Calu3 (cell line): ENCODE measurements at regions not wholly inside any gene's neighbourhood (a gene's known extent, or its start where the extent isn't known, plus 50 kb on each side); places are given as distances from the start of the nearest gene placed in this dataset.

Experiments
- BruUV-seq: library from RNA; stranded (reverse); fragments of 400-500 nt; replicated peaks from 2 replicates; lab custom pipeline; 2021; lab: Mats Ljungman, UMichigan
- CTCF ChIA-PET: fragments of 300-600 bp; sonication (Branson Sonifier 250); formaldehyde crosslinking; loops from one replicate; lab custom pipeline; 2022; ENCODE audit warnings: antibody characterized with exemption; lab: Charles Lee
- DNase-seq: peaks from one replicate; pipeline ENCODE4 v3.0.0; 2022
- H3K27ac Mint-ChIP-seq: one replicate; pipeline ENCODE4 v1.8.0; 2022; ENCODE audit warnings: mixed read lengths; ENCODE audit not compliant: unreplicated experiment
- H3K27me3 Mint-ChIP-seq: one replicate; pipeline ENCODE4 v1.8.0; 2022; ENCODE audit warnings: mixed read lengths; ENCODE audit not compliant: unreplicated experiment
- H3K36me3 Mint-ChIP-seq: one replicate; pipeline ENCODE4 v1.8.0; 2022; ENCODE audit warnings: mild to moderate bottlenecking, moderate library complexity, mixed read lengths; ENCODE audit not compliant: insufficient read depth, unreplicated experiment
- H3K4me1 Mint-ChIP-seq: one replicate; pipeline ENCODE4 v1.8.0; 2022; ENCODE audit warnings: mild to moderate bottlenecking, low read depth, mixed read lengths; ENCODE audit not compliant: unreplicated experiment
- H3K4me3 Mint-ChIP-seq: one replicate; pipeline ENCODE4 v1.8.0; 2022; ENCODE audit warnings: mild to moderate bottlenecking, low read depth, moderate library complexity, mixed read lengths; ENCODE audit not compliant: unreplicated experiment
- H3K9me3 Mint-ChIP-seq: one replicate; pipeline ENCODE4 v1.8.0; 2022; ENCODE audit warnings: low read depth, mixed read lengths; ENCODE audit not compliant: unreplicated experiment
- intact Hi-C: fragments of 100-400 bp; cut with micrococcal nuclease; formaldehyde crosslinking; loops from one replicate; pipeline ENCODE4 v1.10.0; 2022; ENCODE audit not compliant: unreplicated experiment
- TF ChIP-seq, protein P1 (sequence below): fragments of 200-600 bp; IDR thresholded peaks from one replicate; pipeline ENCODE4 v1.8.0; 2022; ENCODE audit warnings: antibody characterized with exemption; ENCODE audit not compliant: unreplicated experiment

DNA sequence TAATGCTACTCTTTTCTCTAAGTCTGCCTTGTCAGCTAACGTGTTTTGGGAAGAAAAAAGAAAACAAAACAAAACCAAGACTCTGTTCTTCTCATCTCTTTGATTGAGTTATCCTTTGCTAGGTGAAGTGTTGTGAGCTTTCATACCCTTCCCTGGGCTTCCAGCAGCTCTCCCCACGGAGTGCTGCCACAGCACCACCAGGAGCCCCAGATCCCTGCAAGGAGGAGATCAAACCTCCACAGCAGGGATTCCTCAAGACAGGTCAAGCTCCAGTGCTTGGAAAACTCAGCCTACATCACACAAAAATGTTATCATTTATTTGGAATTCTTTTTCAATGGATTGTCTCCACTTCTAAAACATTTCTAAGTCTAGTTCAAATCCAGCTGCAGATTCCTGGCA is 1981.9 kb upstream of the TENM3 start:
- H3K4me1 Mint-ChIP-seq = no peaks in the 10 kb centered on the region
- BruUV-seq = no TSS peak
- TF ChIP-seq, protein P1, sequence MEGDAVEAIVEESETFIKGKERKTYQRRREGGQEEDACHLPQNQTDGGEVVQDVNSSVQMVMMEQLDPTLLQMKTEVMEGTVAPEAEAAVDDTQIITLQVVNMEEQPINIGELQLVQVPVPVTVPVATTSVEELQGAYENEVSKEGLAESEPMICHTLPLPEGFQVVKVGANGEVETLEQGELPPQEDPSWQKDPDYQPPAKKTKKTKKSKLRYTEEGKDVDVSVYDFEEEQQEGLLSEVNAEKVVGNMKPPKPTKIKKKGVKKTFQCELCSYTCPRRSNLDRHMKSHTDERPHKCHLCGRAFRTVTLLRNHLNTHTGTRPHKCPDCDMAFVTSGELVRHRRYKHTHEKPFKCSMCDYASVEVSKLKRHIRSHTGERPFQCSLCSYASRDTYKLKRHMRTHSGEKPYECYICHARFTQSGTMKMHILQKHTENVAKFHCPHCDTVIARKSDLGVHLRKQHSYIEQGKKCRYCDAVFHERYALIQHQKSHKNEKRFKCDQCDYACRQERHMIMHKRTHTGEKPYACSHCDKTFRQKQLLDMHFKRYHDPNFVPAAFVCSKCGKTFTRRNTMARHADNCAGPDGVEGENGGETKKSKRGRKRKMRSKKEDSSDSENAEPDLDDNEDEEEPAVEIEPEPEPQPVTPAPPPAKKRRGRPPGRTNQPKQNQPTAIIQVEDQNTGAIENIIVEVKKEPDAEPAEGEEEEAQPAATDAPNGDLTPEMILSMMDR = no peak
- no peaks in the 10 kb centered on the region for H3K27me3 Mint-ChIP-seq
- intact Hi-C loops = no loop called here
- CTCF ChIA-PET = no interaction called here
- no peak for DNase-seq
- H3K9me3 Mint-ChIP-seq = no peaks in the 10 kb centered on the region
- H3K27ac Mint-ChIP-seq = no peak overlapping the region
- H3K4me3 Mint-ChIP-seq = no peak overlapping the region
- H3K36me3 Mint-ChIP-seq = no peaks in the 10 kb centered on the region

DNA sequence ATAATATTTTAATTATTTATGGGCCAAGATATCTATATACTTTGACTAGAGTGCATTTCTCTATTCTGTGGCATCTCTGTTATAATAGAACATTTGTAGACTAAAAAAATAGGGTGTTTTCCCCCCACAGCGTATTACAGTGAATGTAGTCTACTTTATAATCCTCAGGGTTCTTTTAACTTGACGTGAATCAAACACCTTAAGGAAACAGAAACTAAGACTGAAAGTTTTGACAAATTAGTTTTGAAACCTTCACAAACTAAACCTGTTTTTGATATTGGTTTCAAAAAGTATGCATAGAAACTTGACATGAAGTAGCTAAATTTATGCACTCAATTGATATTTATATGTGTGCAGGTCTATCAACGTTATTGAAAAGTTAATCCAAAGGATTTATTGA is 1963.1 kb upstream of the TENM3 start:
- BruUV-seq = no TSS peak
- Mint-ChIP-seq H3K4me3 (no peak overlapping the region), H3K27ac (no peak overlapping the region), H3K9me3 (peaks cover 2% of the 10 kb centered on the region), H3K36me3 (no peaks in the 10 kb centered on the region), H3K4me1 (no peaks in the 10 kb centered on the region), H3K27me3 (no peaks in the 10 kb centered on the region)
- TF ChIP-seq, protein P1 = no peak
- DNase-seq = no peak
- intact Hi-C loops = no loop called here
- CTCF ChIA-PET = no interaction called here

DNA sequence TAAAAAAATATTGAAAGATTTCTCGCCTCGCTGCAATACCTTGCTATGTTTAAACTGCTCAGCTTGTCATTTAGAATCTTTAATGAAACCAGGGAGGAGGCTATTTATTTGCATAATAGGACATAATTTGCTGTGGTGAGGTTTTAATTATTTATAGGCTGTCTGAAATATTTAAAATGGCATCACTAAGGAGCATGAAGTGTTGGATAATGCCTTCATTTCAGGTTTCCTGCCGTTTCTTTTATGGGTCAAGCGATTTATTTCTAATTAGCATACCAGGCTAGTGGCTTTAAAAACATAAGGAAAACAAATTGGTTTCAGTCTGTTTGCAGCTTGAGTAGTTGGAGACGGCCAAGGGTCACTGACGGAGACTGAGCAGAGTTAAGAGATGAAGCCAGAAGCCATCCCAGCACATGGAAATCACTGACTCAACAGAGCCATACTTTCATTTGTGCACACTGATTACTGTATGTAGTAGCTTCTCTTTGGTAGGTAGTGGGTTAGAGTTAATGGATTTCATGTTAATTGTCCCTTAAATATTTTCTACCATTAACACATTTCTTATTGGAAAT is 1962.4 kb upstream of the TENM3 start:
- Mint-ChIP-seq H3K9me3 (peaks cover 2% of the 10 kb centered on the region), H3K27ac (no peak overlapping the region), H3K27me3 (no peaks in the 10 kb centered on the region), H3K4me1 (no peaks in the 10 kb centered on the region), H3K36me3 (no peaks in the 10 kb centered on the region), H3K4me3 (no peak overlapping the region)
- BruUV-seq = no TSS peak
- TF ChIP-seq, protein P1 = no peak
- no peak for DNase-seq
- CTCF ChIA-PET = no interaction called here
- intact Hi-C loops = no loop called here

DNA sequence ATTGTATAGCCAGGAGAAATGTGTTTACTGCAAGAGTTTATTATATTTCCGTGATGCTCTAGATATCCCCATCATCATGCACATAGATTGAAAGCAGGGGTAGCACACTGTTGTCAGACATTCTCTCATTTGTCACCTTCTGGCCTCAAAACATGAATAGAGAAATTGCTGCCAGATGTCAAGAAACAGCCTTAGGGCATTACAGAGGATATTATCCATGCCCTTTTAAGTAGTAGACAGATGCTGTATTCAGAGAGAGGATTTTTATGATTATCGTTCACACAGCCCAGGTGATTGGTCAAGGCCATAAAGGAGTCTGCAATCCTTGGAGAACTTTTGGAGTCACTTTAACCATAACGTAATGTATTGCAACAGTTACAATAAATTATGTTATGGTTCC is 1961.5 kb upstream of the TENM3 start:
- no peaks in the 10 kb centered on the region for H3K27me3 Mint-ChIP-seq
- CTCF ChIA-PET = no interaction called here
- intact Hi-C loops = no loop called here
- no peak overlapping the region for H3K27ac Mint-ChIP-seq
- no TSS peak for BruUV-seq
- no peaks in the 10 kb centered on the region for H3K4me1 Mint-ChIP-seq
- TF ChIP-seq, protein P1 = no peak
- H3K36me3 Mint-ChIP-seq = no peaks in the 10 kb centered on the region
- H3K9me3 Mint-ChIP-seq = peaks cover 3% of the 10 kb centered on the region
- no peak for DNase-seq
- no peak overlapping the region for H3K4me3 Mint-ChIP-seq
